HG03060 (cell line): ENCODE measurements at regions not wholly inside any gene's neighbourhood (a gene's known extent, or its start where the extent isn't known, plus 50 kb on each side); places are given as distances from the start of the nearest gene placed in this dataset.
"Not testable (repeated sequence)": the region's sequence is repeated elsewhere in the genome, so short reads cannot be mapped to it uniquely, and the experiment has no call there.

Source experiments
- ATAC-seq: cut with Tn5 transposase; IDR thresholded peaks from one replicate; pipeline ENCODE4 v1.9.1; 2021; ENCODE audit warnings: low read depth, moderate number of reproducible peaks; ENCODE audit not compliant: unreplicated experiment

GRCh38 chr16:26567356-26567755, 499.4 kb upstream of the C16orf82 start:
- ATAC-seq = no peak

DNA sequence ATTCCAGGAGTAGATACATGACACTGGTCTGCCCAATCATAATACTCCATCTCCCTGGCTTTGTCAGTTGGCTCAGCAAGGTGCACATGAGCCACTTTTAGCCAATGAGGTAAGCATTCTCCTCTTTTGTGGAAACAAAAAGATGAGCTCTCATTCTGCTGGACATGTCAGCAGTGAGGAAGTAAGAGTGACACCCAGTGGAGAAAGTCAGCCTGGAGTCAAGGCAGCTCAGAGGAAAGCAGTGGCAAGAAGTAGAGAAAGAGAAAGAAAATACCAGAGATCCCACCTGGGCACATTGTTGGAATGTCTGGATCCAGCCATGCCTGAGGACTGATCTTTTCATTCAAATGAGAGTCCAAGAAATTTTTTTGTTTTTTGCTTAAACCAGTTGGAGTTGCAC, 496.9 kb upstream of the C16orf82 start:
- no peak for ATAC-seq

- ATAC-seq = no peak
Measured at GRCh38 chr16:26578748-26579147, 488.0 kb upstream of the C16orf82 start.

DNA sequence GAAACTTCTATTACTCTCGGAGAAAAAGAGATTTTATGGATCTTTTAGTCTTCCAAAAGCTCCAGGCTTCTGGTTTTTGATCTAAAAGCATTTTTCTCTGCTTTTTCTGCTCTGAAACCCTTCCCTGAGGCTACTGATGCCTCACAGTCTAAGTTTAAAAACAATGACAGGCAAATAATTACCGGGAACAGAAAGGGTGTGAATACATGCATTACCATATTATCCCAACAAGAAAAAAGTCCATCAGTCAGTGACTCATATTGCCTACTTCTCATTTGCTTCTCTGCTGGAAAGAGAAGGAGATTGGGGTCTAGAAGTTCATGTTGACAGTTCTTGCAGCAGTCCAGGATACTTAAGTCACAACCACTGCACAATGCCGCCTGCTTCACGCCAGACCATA, 482.9 kb upstream of the C16orf82 start:
- no peak for ATAC-seq

DNA sequence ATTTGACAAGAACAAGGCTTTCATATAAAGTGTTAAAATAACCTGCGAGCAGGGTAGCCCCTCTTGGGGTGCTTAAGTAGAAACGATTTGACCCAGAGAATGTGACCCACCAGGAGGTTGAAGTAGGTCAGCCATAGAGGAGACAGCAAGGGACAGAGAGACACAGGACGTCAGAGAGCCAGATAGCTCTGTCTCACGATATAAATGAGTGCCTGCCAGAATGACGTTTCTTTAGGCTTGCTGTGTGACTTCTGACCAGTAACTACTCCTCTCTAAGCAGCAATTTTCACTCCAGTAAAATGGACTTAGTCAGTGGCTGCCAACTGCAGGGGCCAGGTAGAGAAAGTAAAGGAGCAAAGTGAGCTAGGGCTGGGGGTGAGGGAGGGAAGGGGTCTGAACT, 473.0 kb upstream of the C16orf82 start:
- no peak for ATAC-seq

- ATAC-seq = no peak
Measured at GRCh38 chr16:26594666-26595065, 472.1 kb upstream of the C16orf82 start.

GRCh38 chr16:26595199-26595598, 471.5 kb upstream of the C16orf82 start:
- ATAC-seq = no peak

- ATAC-seq = not testable (repeated sequence)
Measured at GRCh38 chr16:26596033-26596432, 470.7 kb upstream of the C16orf82 start.

GRCh38 chr16:26598061-26598460, 468.7 kb upstream of the C16orf82 start:
- ATAC-seq = no peak

DNA sequence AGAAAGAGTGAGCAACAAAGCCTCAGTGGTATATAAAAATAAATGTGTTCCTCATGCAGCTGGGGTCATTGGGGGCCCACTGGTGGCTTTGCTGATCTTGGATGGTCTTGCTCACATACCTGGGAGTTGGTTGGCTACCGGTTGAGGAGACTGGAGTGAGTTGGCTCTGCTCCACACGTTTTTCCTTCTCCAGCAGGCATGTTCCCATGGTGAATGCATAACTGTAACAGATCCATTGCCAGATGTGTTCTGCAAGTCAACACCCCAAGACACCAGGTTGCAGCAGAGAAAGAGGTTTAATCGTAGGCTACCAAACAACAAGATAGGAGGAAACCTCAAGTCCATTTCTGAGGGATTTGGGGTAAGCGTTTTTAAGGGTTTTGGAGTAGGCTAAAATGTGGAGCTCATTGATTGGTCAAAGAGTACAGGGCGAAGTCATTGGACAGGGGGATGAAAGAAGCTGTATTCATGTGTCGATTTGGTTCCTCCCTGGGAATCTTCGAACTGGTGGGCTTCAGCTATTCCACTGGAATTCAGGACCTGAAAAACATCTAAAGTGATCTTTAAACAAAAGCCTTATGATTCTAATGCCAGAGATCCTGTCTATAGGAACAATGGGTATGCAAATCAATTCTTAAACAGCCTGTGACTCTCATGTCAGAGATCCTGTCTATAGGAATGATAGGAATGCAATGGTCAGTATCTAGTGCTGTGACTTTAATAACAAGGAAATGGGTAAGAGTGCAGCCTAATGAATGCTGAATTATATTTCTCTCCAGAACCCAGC, 467.5 kb upstream of the C16orf82 start:
- ATAC-seq = no peak

DNA sequence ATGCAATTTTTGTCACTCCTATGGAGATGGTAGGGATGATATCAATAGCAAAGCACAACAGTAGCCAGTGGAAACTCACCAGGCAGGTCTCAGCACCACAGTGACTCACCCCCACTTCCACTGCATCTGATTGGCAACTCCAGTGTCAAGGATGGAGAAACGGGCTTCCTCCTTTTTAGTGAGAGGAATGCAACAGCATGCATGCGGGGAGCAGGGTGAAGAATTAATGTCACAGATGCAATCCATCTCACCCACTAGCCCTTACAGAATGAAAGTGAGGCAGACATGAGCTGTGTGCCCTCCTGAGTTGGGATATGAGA, 467.0 kb upstream of the C16orf82 start:
- ATAC-seq = no peak

- ATAC-seq = no peak
Measured at GRCh38 chr16:26601335-26601734, 465.4 kb upstream of the C16orf82 start.

DNA sequence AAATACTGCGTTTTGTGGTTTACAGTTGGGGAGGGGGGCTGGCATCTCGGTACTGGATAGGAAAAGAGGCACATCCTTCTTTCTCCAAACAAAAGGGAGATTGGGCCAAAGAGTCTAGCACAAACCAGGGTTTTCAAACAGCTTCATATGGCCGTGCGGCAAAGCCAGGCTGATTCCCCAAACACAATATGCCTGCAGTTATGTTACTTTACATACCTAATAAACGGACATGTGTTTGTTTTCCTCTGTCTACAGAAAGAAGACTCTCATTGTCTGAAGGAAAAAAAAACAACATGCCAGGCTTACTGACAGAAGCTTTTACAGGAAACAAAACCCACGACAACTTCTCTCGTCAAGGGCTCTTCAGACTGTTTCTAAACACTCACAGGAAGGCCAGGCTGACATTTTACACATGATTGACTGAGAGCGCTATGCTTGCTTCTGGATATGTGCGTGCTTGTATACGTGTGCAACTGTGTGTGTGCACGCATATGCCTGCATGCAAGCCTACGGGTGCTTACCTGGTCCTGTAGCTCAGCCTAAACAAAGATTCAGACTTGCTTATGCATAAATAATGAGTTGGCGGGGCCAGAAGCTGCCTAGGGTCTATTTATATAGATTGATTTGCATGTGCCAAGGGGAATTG, 461.0 kb upstream of the C16orf82 start:
- ATAC-seq = no peak

DNA sequence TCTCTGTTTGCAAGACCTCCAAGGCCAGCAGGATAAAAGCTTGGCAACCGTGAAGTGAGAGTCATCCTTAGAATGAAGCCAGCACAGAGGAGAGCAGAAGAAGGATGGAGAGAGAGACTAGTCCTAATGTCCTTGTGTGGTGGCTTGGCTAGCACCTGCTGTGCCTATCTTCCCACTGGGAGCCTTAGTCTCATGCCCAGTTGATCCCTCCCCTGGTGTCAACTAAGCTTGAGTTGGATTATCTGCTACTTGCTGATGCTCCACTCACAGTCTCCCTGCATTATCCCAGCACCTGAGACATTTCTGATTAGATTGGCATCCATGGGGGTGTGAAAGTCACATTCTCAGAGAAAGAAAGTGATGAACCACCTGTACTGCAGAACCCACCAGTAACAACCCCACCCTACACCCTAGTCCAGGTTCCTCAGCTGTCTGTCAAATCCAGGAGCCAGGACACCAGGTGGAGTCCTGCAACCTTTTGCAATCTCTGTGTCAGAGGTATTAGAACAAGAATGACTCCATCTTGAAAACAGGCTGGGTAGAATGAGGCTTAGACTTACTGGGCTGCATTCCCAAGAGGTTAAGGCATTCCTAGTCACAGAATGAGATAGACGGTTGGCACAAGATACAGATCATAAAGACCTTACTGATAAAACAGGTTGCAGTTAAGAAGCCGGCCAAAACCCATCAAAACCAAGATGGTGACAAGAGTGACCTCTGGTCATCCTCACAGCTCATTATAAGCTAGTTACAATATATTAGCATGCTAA, 460.2 kb upstream of the C16orf82 start:
- ATAC-seq = no peak

GRCh38 chr16:26614237-26614841, 452.4 kb upstream of the C16orf82 start:
- ATAC-seq = no peak

DNA sequence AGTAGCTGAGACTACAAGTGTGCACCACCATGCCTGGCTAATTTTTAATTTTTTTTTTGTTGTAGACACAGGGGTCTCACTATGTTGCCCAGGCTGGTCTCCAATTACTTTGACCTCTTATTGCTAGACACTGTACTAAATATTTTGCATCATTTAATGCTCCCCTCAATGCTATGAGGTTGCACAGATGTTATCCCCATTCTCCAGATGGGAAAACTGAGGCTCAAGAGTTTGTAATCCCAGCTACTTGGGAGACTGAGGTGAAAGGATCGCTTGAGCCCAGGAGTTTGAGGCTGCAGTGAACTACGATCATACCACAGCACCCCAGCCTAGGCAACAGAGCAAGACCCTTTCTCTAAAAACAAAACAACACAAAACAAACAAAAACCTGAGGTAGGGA, 443.3 kb upstream of the C16orf82 start:
- no peak for ATAC-seq

DNA sequence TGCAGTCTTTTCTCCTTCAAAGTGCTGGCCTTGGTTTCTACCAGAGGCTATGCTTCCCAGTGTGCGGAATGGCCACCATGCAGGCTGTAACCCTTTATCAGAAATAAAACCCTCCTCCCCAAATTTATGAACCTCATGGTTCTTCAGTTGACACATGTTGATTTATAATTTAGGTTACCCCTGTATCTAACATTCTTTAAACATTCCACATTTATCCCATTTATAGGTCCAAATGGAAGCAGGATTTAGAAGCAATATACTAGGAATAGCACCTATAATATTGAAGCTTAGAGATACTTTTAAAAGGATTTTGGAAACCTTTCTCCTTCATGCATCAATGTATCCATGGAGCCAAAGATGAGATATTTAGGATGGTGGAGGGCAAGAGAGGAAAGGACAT, 438.8 kb upstream of the C16orf82 start:
- ATAC-seq = no peak

DNA sequence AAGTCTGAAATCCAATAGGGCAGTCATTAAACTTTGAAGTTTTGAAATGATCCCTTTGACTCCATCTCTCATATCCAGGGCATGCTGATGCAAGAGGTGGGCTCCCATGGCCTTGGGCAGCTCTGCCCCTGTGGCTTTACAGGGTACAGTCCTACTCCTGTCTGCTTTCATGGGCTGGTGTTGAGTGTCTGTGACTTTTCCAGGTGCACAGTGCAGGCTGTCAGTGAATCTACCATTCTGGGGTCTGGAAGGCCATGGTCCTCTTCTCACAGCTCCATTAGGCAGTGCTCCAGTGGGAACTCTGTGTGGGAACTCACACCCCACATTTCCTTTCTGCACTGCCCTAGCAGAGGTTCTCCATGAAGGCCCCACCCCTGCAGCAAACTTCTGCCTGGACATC, 435.4 kb upstream of the C16orf82 start:
- not testable (repeated sequence) for ATAC-seq

- no peak for ATAC-seq
Measured at GRCh38 chr16:26642047-26642664, 424.6 kb upstream of the C16orf82 start.

DNA sequence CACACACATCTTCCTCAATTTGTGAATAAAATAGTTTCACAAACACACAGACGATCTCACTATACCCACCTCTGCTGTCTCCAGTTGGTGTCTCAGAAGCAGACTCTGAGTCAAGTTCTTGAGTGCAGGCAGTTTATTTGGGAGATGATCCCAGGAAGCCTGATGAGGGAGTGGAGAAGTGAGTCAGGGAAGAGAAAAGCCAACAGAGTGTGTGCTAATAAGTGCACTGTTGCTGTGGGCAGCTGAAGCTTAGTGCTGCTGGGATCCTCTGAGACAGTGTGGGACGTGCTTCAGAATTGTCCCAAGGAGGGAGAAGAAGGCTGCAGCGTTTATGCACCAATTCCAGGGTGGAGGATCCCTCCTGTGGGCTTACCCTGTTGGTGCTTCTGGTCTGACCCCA, 423.2 kb upstream of the C16orf82 start:
- ATAC-seq = no peak
